HG02759 (cell line): ENCODE measurements at regions not wholly inside any gene's neighbourhood (a gene's known extent, or its start where the extent isn't known, plus 50 kb on each side); places are given as distances from the start of the nearest gene placed in this dataset.

ENCODE experiments used
- ATAC-seq: cut with Tn5 transposase; IDR thresholded peaks from one replicate; pipeline ENCODE4 v1.9.1; 2021; ENCODE audit warnings: mild to moderate bottlenecking, moderate library complexity; ENCODE audit not compliant: unreplicated experiment

GRCh38 chr6:41469156-41470028, 76.8 kb upstream of the FOXP4 start:
- ATAC-seq, result no peak

DNA sequence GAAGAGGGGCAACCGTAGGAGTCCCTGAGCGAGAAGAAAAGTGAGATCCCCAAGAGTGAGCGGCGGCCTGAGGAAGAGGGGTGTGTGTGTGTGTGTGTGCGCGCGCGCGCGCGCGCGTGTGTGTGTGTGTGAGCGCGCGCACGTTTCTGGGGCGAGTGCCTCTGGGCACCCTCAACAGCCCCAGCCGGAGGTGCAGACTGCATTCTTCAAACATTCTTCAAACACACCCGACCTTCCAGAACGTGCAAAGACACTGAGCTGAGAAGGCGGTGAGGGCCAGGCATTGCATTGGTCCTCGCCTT, 76.2 kb upstream of the FOXP4 start:
- ATAC-seq, result no peak

- ATAC-seq, result no peak
These were observed 75.7 kb upstream of the FOXP4 start for GRCh38 chr6:41470331-41471063.

DNA sequence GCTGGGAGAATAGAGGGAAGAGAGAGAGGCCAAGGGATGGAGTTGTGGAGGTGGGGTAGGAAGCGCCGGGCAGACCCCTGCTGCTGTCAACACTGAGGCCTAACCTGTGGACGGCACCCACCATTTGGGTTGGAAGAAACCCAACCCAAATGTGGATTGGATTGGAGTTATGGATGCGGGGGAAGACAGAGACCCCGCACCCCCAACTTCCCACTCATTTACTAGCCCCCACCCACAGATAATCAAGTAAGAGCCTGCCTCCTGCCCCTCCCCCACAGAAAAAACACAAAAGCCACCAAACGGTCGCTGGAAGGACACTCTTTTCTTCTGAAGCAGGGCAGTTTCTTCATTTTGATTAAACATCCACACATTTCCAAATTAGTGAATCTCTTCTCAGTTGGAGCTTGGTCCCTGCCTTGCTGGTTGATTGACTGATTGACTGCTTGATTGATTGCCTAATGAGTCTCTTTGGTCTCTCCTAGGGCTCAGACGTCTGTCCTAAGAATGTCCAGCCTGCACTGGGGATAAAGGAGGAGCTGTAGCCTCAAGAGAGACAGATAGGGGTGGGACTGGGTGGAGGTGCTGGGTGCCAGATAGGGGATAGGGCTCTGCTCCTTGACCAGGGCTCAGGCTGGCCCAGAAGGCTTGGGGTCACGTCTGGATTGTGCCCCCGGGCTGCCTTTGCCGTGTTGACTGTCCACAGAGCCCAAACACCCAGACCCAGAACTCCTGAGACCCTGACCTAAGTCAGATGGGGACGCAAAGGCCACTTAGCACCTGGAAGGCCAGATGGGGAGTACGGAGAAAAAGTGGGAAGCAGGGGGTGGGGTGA, 74.9 kb upstream of the FOXP4 start:
- no peak for ATAC-seq

DNA sequence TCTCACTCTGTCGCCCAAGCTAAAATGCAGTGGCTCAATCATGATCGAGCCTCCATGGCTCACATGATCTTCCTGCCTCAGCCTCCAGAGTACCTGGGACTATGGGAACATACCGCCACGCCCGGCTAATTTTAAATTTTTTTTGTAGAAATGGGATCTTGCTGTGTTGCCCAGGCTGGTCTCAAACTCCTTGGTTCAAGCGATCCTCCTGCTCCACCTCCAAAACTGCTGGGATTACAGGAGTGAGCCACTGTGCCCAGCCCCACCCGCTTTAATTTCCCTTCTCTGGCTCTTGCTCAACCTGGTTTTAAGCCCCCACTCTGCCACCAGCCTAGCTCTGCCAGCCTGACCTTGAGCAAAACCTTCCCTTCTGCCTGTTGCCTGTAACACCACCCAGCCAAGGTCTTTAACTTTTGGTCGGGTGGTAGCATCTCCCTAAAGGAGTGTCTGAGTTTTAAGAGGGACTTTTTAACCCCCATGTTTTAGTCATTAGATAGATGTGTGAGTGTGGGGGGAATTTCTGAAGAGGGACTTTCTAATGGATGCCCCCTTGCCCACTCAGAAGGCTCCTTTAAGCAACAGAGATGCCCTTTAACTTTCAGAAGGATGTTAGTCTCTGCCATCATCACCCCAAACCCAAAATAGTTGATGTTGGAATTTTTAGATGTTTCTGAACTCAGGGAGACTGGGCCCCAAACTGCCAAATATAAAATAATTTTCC, 71.8 kb upstream of the FOXP4 start:
- ATAC-seq, result no peak

DNA sequence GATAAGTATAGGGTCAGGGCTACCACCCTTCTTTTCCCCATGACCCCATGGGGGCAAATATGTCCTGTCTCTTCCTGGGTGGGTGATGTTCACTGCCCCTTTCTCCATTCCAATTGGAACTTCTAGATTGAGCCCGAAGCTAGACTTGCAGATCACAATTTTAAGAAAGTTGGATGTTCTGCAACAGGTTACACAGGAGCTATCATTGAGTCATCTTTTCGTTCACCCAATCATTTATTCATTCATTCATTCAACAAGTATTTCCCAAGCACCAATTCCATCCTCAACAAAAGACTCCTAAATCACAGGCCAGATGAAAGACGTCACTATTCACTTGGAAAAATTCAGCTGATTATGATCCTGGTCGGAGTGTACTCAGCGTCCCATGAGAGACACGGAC, 71.0 kb upstream of the FOXP4 start:
- ATAC-seq, result no peak

GRCh38 chr6:41475737-41476357, 70.3 kb upstream of the FOXP4 start:
- ATAC-seq, result no peak

- ATAC-seq, result no peak
These were observed 69.8 kb upstream of the FOXP4 start for GRCh38 chr6:41476401-41476800.

GRCh38 chr6:41477572-41477971, 68.6 kb upstream of the FOXP4 start:
- ATAC-seq, result no peak

GRCh38 chr6:41483943-41484342, 62.2 kb upstream of the FOXP4 start:
- ATAC-seq, result no peak

GRCh38 chr6:41487860-41488432, 58.2 kb upstream of the FOXP4 start:
- ATAC-seq, result no peak

- peak; percentile 55 for ATAC-seq
These were observed 57.6 kb upstream of the FOXP4 start for GRCh38 chr6:41488433-41489119.

GRCh38 chr6:41489120-41489851, 56.9 kb upstream of the FOXP4 start:
- ATAC-seq, result no peak

- no peak for ATAC-seq
These were observed 53.8 kb upstream of the FOXP4 start for GRCh38 chr6:41492261-41492891.

DNA sequence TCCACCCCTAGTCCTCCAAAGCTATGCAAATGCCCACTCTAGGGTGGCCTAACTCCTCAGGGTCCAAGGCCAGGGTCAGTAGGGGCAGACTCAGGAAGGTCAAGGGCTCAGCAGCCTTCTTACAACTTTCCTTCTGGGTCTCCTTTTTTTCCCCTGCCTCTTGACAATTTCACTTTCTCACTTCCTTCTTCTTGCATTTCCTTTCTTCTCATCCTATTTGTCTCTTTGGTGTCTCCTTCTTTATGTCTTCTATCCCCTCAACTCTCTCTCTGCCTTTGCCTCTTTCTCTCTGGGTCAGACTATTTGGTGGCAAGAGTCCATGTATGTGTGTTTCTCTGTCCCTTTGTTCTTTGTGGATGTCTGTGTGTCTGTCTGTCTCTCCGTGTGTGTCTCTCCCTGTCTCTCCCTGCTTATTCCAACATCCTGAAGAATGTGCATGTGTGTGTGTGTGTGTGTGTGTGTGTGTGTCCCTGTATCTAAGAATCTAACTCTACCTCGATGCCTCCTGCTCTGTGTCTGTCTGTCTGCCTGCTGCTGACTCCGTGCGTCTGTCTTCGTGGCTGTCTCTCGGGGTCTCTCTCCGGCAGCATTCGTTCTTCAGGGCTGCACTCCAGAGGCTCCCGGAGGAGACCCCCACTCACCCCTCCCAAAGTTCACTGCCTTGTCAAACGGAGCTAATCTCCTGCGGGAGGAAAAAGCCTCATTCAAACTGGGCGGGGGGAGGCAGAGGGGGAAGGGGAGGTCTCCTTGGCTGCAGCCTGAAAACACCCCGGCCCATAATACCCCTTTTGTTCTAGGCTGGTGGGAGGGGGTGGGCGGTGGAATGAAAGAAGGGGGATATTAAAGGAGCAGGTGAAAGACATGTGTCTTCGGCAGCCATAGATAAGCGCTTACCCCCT, 51.7 kb upstream of the FOXP4 start:
- no peak for ATAC-seq
